ENCODE measurements at regions not wholly inside any gene's neighbourhood (a gene's known extent, or its start where the extent isn't known, plus 50 kb on each side); places are given as distances from the start of the nearest gene placed in this dataset.
A peak's percentile ranks its signal among the peaks of the same experiment; 100 is the strongest.
"Not testable (repeated sequence)": the region's sequence is repeated elsewhere in the genome, so short reads cannot be mapped to it uniquely, and the experiment has no call there.

GRCh38 chr3:174336784-174337183 lies 522.4 kb upstream of the NAALADL2 start:
- DNase-seq: no peak

GRCh38 chr3:174337227-174337626 lies 521.9 kb upstream of the NAALADL2 start:
- no peak for DNase-seq

GRCh38 chr3:174340624-174341587 lies 518.2 kb upstream of the NAALADL2 start:
- DNase-seq: peak in 1 of 2 experiments; percentile 63

- no peak for DNase-seq
Measured at GRCh38 chr3:174342171-174342570, 517.0 kb upstream of the NAALADL2 start.

- DNase-seq: no peak
Measured at GRCh38 chr3:174342941-174343501, 516.1 kb upstream of the NAALADL2 start.

- no peak for DNase-seq
Measured at GRCh38 chr3:174346141-174346540, 513.0 kb upstream of the NAALADL2 start.

DNA sequence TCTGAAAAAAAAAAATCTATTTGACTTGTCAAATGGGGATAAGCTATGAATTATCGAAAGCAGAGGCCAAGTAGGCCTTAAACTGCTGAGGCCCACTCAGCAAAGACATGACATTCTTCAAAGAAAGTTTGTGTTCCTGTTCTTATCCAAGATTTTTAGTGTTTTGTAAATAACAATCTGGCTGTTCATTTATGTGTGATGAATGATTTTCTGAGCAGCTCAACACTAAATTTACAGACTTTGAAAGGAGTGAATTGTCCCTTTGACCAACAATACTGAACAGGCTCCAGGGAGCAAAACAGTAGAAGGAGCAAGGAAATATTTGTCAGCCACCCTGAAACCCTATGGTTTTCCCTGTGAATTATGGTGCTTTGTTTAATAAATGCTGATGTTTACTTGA lies 512.6 kb upstream of the NAALADL2 start:
- no peak for DNase-seq

DNA sequence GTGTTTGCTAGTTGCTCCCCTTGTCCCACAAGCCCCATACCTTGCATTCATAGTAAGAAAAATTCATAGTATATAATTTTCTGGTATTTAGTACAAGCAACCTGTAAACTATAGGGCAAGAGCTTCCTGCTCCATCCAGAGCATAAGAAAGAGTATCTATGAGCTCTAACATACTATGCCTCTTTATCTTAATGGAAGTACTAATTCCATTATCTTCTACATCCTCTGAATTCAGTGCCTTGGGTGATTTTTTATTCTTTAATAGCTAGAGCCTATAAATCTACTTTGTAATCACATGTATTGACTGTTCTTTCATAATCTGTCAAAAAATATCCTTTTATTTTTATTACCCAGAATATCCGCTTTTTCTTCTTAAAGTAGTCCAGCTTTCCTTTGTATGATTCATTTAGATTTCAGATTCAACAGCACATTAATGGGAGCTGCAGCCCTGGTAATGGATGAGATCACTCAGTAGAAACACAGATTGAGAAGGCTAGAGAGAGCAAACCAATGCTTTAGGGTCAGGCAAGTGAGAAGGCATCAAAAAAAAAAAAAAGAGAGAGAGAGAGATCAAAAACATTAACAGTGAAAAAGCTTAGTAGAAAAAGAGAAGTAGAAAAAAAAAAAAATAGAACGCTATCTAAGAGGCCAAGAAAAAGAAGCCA lies 511.5 kb upstream of the NAALADL2 start:
- DNase-seq: no peak

DNA sequence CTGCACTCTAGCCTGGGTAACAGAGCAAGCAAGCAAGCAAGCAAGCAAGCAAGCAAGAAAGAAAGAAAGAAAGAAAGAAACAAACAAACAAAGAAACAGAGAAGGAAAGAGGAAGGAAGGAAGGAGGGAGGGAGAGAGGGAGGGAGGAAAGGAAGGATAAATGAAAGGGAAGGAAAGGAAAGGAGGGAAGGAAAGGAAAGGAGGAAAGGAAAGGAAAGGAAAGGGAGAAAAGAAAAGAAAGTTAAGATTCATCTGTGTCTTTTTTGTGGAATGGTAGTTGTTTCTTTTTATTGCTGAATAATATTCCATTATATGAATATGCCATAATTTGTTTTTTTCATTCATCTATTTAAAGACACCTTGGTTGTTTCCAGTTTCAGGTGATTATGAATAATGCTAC lies 506.9 kb upstream of the NAALADL2 start:
- no peak for DNase-seq

DNA sequence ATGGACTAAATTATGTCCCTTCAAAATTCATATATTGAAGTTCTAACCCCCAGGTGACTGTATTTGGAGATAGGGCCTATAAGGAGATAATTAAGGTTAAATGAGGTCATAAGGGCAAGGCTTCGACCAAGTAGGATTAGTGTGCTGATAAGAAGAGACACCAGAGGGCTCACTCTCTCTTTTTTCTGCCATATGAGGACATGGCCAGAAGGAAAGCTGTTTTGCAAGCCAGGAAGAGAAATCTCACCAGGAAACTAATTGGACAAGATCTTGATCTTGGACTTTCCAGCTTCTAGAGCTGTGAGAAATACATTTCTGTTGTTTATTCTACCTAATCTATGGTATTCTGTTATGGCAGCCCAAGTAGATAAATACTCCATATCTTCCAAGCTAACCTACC lies 503.6 kb upstream of the NAALADL2 start:
- peak; percentile 34 to 76 for DNase-seq

- DNase-seq: no peak
Measured at GRCh38 chr3:174356596-174356995, 502.5 kb upstream of the NAALADL2 start.

GRCh38 chr3:174358252-174358651 lies 500.9 kb upstream of the NAALADL2 start:
- DNase-seq: no peak

DNA sequence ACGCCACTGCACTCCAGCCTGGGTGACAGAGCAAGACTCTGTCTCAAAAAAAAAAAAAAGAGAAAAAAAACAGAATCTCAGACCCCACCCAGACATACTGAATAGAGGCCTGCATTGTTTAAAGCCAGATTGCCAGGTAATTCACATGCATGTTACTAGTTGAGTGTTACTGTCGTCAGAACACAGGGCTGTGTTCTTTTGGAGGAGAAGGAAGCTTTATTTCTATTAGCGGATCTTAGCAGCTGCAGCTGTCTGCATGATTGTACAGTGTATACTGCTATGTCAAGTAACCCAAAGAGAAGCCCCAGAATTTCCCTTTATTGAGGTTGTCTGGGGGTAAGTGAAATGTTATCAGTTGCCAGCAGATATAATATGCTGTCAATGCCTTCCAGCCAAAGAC lies 496.6 kb upstream of the NAALADL2 start:
- DNase-seq: no peak

GRCh38 chr3:174363256-174363655 lies 495.9 kb upstream of the NAALADL2 start:
- no peak for DNase-seq

DNA sequence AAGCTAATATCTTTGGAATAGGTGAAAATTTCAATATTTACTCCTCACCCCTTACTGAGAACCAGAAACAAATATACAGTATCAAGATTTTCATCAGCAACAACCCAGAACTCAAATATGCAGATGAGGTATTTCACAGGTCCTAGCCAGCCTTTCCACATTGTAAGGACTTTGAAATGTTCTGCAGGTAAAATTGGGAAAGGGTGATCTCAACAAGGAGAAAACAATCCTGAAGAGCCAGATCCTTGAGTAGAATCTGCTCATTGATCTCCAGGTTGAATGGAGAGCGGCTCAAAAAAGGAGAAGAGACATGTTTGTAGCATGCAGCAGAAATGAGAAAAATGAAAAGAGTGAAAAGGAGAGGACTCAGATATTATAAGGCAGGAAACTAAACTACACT lies 493.3 kb upstream of the NAALADL2 start:
- no peak for DNase-seq

DNA sequence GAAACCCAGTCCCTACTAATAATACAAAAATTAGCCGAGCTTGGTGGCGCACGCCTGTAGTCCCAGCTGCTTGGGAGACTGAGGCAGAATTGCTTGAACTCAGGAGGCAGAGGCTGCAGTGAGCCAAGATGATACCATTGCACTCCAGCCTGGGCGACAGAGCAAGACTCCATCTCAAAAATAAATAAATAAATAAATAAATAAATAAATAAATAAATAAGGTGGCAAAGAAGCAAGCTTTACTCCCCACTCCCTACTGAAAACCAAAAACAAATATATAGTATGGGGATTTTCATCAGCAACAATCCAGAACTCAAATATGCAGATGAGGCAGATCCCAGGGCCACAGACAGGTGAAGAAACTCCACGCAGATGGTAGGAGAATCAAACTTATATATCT lies 492.2 kb upstream of the NAALADL2 start:
- DNase-seq: not testable (repeated sequence)

- no peak for DNase-seq
Measured at GRCh38 chr3:174376346-174376745, 482.8 kb upstream of the NAALADL2 start.

- no peak for DNase-seq
Measured at GRCh38 chr3:174377096-174377495, 482.0 kb upstream of the NAALADL2 start.

- no peak for DNase-seq
Measured at GRCh38 chr3:174377684-174378083, 481.4 kb upstream of the NAALADL2 start.

- DNase-seq: no peak
Measured at GRCh38 chr3:174382878-174383277, 476.3 kb upstream of the NAALADL2 start.

DNA sequence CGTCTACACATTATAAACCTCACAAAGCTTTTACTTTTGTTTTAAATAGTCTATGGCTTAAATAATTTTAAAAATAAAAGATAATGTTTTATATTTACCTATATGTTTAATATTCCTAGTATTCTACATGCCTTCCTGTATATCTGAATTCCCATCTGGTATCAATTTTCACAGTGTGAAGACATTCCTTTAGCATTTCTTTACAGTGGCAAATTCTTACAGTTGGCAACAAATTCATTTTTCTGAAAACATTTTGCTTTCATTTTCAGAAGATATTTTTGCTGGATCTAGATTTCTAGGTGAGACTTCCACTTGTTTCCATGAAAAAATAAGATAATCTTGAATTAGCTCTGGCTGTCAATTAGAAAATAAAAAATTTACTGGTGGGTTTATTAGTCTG lies 471.4 kb upstream of the NAALADL2 start:
- DNase-seq: no peak

- peak; percentile 51 to 72 for DNase-seq
Measured at GRCh38 chr3:174397848-174398247, 461.3 kb upstream of the NAALADL2 start.

DNA sequence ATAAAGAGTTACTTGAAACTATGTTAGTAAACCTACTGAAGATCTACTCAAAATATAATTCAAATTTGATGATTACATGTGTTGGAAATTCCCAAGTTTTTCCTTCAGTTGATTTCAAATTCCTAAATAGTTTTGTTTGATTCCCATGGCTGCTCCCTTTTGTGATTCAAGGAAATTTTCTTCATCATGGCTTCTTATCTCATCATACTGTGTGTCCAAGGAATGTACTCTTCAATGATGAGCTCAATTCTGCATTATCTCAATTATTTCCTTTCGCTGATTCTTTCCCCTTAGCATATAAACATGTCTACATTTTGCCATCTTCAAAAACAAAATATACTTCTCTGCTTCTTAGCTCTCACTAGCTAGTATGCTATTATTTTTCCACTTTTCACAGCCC lies 460.4 kb upstream of the NAALADL2 start:
- no peak for DNase-seq

DNA sequence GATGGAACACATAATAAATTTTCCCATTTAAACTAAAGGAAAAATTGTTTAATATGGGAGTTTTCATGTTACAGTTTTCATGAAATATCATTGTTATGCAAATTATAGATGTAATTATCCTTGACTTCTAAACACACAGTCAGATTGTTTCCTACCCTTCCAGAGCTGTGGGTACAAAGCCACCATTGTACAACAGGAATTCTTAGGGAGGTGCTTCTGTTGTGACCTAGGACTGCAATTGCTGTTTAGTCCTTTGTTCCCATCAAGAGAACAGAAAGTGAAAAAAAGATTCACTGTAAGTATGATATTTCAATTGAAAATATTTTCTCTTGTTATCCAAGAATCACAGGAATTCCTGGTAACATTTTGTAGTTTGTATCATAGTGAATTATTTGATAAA lies 455.3 kb upstream of the NAALADL2 start:
- no peak for DNase-seq

Measured in NCI-H2081 (cell line).